ENCODE measurements at regions not wholly inside any gene's neighbourhood (a gene's known extent, or its start where the extent isn't known, plus 50 kb on each side); places are given as distances from the start of the nearest gene placed in this dataset.

DNA sequence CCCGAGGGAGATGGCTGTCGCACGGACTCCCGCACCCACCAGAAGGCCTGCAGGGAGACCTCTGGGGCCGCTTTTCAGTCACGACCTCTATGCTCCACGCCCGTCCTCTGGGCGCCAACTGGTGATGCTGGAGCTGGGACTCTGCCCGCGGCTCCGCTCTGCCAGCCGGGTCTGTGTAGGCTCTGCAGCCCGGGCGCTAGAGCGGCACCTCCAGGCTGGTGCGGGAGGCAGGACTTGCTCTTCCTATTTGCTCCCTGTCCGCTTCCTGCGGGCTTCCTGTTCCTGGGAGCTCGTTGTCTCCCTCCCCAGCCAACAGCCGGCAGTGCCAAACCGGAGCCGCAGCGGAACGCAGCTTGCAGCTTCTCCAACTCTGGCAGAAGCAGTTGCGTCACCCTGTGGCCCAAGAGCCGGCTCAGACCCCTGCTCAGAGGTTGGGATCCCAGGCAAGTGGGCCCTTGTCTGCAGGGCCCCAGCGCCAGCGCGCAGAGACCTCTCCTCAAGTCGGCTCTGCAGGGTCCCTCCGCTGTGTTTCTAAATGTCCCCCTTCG is 285.9 kb downstream of the XXYLT1 start:
- H3K4me3 Mint-ChIP-seq: no peak overlapping the region
- H3K36me3 Mint-ChIP-seq (ENCODE audit: insufficient read depth in 2 of 2): no peaks in the 10 kb centered on the region
- H3K27ac Mint-ChIP-seq: no peak overlapping the region
- peaks cover 4% of the 10 kb centered on the region for H3K4me1 Mint-ChIP-seq (ENCODE audit: low read depth)
- H3K9me3 Mint-ChIP-seq: peaks cover 2% of the 10 kb centered on the region in 2 donors
- DNase-seq (no peak), ATAC-seq (replicated peaks in 1 of 2) (no peak)
- peaks cover 10% of the 10 kb centered on the region for H3K27me3 Mint-ChIP-seq (ENCODE audit: low read depth)

GRCh38 chr3:194986208-194987043 is 284.5 kb downstream of the XXYLT1 start:
- Mint-ChIP-seq H3K36me3 (ENCODE audit: insufficient read depth in 2 of 2) (no peaks in the 10 kb centered on the region), H3K9me3 (peaks cover 2% of the 10 kb centered on the region in 2 donors), H3K4me3 (no peak overlapping the region), H3K4me1 (ENCODE audit: low read depth) (peaks cover 4% of the 10 kb centered on the region), H3K27ac (no peak overlapping the region), H3K27me3 (ENCODE audit: low read depth) (peaks cover 10% of the 10 kb centered on the region)
- ATAC-seq (replicated peaks in 1 of 2) (peak in 1 of 2 donors; percentile 48), DNase-seq (no peak)

GRCh38 chr3:194987571-194988494 is 283.1 kb downstream of the XXYLT1 start:
- ATAC-seq (replicated peaks in 1 of 2) (no peak), DNase-seq (no peak)
- Mint-ChIP-seq H3K4me1 (ENCODE audit: low read depth) (peaks cover 4% of the 10 kb centered on the region), H3K27me3 (ENCODE audit: low read depth) (peaks cover 10% of the 10 kb centered on the region), H3K9me3 (no peaks in the 10 kb centered on the region), H3K27ac (no peak overlapping the region), H3K4me3 (no peak overlapping the region), H3K36me3 (ENCODE audit: insufficient read depth in 2 of 2) (no peaks in the 10 kb centered on the region)

GRCh38 chr3:194988495-194989165 is 282.3 kb downstream of the XXYLT1 start:
- DNase-seq (no peak), ATAC-seq (replicated peaks in 1 of 2) (no peak)
- H3K27me3 Mint-ChIP-seq (ENCODE audit: low read depth): peaks cover 10% of the 10 kb centered on the region
- H3K4me1 Mint-ChIP-seq (ENCODE audit: low read depth): peaks cover 4% of the 10 kb centered on the region
- no peaks in the 10 kb centered on the region for H3K36me3 Mint-ChIP-seq (ENCODE audit: insufficient read depth in 2 of 2)
- no peaks in the 10 kb centered on the region for H3K9me3 Mint-ChIP-seq
- H3K27ac Mint-ChIP-seq: no peak overlapping the region
- no peak overlapping the region for H3K4me3 Mint-ChIP-seq

DNA sequence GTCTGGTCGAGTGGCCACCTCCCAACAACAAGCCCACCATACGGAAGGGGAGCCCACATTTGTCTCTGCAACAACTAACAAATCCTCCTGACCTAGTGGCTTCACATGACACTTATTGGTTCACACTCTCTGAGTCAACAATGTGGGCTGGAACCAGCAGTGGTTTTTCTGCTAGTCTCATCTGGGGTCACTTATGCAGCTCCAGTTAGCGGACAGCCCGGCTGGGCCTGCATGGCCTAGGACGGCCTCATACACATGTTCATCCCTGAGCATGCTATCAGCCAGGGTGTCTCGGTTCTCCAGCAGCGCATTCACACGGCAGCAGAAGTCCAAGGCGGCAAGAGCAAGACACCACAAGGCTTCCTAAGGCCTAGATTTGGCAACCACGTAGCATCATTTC is 281.7 kb downstream of the XXYLT1 start:
- DNase-seq: no peak
- no peak for ATAC-seq (replicated peaks in 1 of 2)
- H3K9me3 Mint-ChIP-seq: no peaks in the 10 kb centered on the region
- H3K4me1 Mint-ChIP-seq (ENCODE audit: low read depth): peaks cover 4% of the 10 kb centered on the region
- no peak overlapping the region for H3K4me3 Mint-ChIP-seq
- no peaks in the 10 kb centered on the region for H3K36me3 Mint-ChIP-seq (ENCODE audit: insufficient read depth in 2 of 2)
- H3K27ac Mint-ChIP-seq: no peak overlapping the region
- H3K27me3 Mint-ChIP-seq (ENCODE audit: low read depth): peaks cover 10% of the 10 kb centered on the region

DNA sequence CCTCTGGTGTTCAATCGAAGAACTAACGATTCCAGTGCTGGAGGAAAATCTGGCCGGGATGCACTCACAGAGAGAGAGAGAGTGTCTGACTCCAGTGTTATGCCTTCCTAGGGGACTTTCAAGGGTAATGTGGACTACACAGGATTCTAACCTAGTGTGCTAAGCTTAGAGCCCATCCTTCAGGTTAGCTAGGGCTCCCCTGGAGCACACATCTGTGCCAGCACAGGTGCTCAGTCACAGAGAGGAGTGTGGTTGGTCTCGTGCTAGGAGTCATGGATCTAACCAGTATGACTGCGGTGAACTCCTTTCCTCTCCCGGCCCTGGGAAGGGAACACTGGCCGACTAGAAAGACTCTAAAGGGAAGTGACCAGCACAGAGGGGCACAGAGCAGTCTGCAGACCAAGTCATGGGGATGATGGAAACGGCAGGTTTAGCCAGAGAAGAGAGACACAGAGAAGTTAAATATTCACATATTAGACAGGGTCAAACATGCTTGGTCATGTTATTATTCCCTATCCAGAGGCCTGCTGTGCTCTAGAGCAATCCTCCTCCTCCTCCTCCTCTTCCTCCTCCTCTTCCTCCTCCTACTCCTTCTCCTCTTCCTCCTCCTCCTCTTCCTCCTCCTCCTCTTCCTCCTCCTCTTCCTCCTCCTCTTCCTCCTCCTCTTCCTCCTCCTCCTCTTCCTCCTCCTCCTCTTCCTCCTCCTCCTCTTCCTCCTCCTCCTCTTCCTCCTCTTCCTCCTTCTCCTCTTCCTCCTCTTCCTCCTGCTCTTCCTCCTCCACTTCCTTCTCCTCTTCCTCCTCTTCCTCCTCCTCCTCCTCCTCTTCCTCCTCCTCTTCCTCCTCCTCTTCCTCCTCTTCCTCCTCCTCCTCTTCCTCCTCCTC is 280.3 kb downstream of the XXYLT1 start:
- no peak for DNase-seq
- Mint-ChIP-seq H3K27me3 (ENCODE audit: low read depth) (peaks cover 3% of the 10 kb centered on the region), H3K4me1 (ENCODE audit: low read depth) (peaks cover 4% of the 10 kb centered on the region), H3K36me3 (ENCODE audit: insufficient read depth in 2 of 2) (no peaks in the 10 kb centered on the region), H3K4me3 (no peak overlapping the region), H3K9me3 (no peaks in the 10 kb centered on the region), H3K27ac (no peak overlapping the region)
- no peak for ATAC-seq (replicated peaks in 1 of 2)

- no peaks in the 10 kb centered on the region for H3K27me3 Mint-ChIP-seq (ENCODE audit: low read depth)
- DNase-seq: no peak
- H3K4me3 Mint-ChIP-seq: no peak overlapping the region
- no peak for ATAC-seq (replicated peaks in 1 of 2)
- H3K9me3 Mint-ChIP-seq: no peaks in the 10 kb centered on the region
- H3K36me3 Mint-ChIP-seq (ENCODE audit: insufficient read depth in 2 of 2): no peaks in the 10 kb centered on the region
- peaks cover 4% of the 10 kb centered on the region for H3K4me1 Mint-ChIP-seq (ENCODE audit: low read depth)
- no peak overlapping the region for H3K27ac Mint-ChIP-seq
These were observed 279.7 kb downstream of the XXYLT1 start for GRCh38 chr3:194991338-194991654.

GRCh38 chr3:194993896-194994295 is 277.1 kb downstream of the XXYLT1 start:
- ATAC-seq (replicated peaks in 1 of 2) (no peak), DNase-seq (no peak)
- Mint-ChIP-seq H3K4me3 (no peak overlapping the region), H3K27me3 (ENCODE audit: low read depth) (no peaks in the 10 kb centered on the region), H3K9me3 (no peaks in the 10 kb centered on the region), H3K4me1 (ENCODE audit: low read depth) (no peaks in the 10 kb centered on the region), H3K27ac (no peak overlapping the region), H3K36me3 (ENCODE audit: insufficient read depth in 2 of 2) (no peaks in the 10 kb centered on the region)

DNA sequence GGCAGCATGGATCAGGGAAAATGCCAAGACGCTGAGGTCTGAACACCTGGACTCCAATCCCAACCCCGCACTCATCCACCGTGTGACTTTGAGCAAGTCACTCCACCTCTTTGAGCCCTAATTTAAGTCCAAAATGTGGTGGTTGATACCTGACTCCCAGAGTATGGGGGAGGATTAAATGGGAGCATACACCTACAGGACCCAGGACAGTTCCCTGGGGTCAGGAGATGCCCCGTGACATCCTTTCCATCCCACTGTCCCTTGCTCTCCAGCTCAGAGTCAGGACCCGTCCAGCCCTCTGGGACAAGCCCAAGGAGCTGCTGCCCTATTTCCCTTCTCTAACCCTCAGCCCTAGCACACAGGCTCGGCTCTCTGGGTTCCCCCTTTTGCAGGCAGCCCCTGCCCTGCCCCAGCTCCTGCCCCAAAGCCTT is 276.4 kb downstream of the XXYLT1 start:
- Mint-ChIP-seq H3K36me3 (ENCODE audit: insufficient read depth in 2 of 2) (no peaks in the 10 kb centered on the region), H3K4me1 (ENCODE audit: low read depth) (no peaks in the 10 kb centered on the region), H3K4me3 (no peak overlapping the region), H3K27me3 (ENCODE audit: low read depth) (no peaks in the 10 kb centered on the region), H3K9me3 (no peaks in the 10 kb centered on the region), H3K27ac (no peak overlapping the region)
- DNase-seq (no peak), ATAC-seq (replicated peaks in 1 of 2) (no peak)

- H3K27ac Mint-ChIP-seq: no peak overlapping the region
- H3K27me3 Mint-ChIP-seq (ENCODE audit: low read depth): no peaks in the 10 kb centered on the region
- no peaks in the 10 kb centered on the region for H3K36me3 Mint-ChIP-seq (ENCODE audit: insufficient read depth in 2 of 2)
- H3K4me3 Mint-ChIP-seq: no peak overlapping the region
- H3K9me3 Mint-ChIP-seq: no peaks in the 10 kb centered on the region
- no peaks in the 10 kb centered on the region for H3K4me1 Mint-ChIP-seq (ENCODE audit: low read depth)
- no peak for ATAC-seq (replicated peaks in 1 of 2)
- DNase-seq: no peak
These were observed 275.6 kb downstream of the XXYLT1 start for GRCh38 chr3:194995334-194995733.

GRCh38 chr3:194995922-194996321 is 275.0 kb downstream of the XXYLT1 start:
- no peaks in the 10 kb centered on the region for H3K4me1 Mint-ChIP-seq (ENCODE audit: low read depth)
- no peak overlapping the region for H3K27ac Mint-ChIP-seq
- no peaks in the 10 kb centered on the region for H3K27me3 Mint-ChIP-seq (ENCODE audit: low read depth)
- DNase-seq (no peak), ATAC-seq (replicated peaks in 1 of 2) (no peak)
- no peaks in the 10 kb centered on the region for H3K9me3 Mint-ChIP-seq
- no peak overlapping the region for H3K4me3 Mint-ChIP-seq
- no peaks in the 10 kb centered on the region for H3K36me3 Mint-ChIP-seq (ENCODE audit: insufficient read depth in 2 of 2)

DNA sequence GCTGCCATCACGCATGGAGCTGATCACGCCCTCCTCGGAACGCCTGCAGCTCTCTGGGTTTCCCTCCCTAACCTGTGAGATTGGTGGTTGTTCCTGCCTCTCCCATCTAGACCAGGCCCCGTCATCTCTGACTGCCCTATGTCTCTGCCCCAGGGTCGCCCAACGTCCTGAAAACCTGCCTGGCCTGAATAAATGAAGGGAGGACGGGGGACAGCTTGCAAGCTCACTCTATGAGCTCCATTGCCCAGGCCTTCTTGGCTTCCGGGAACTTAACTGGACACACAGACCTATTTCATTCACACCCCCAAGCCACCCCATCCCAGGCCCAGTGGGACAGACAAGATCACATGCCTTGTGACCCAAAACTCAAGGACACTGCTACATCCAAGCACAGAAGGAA is 274.2 kb downstream of the XXYLT1 start:
- ATAC-seq (replicated peaks in 1 of 2) (no peak), DNase-seq (no peak)
- no peaks in the 10 kb centered on the region for H3K36me3 Mint-ChIP-seq (ENCODE audit: insufficient read depth in 2 of 2)
- no peaks in the 10 kb centered on the region for H3K9me3 Mint-ChIP-seq
- peaks cover 5% of the 10 kb centered on the region for H3K27me3 Mint-ChIP-seq (ENCODE audit: low read depth)
- no peak overlapping the region for H3K4me3 Mint-ChIP-seq
- no peaks in the 10 kb centered on the region for H3K4me1 Mint-ChIP-seq (ENCODE audit: low read depth)
- H3K27ac Mint-ChIP-seq: no peak overlapping the region

Measured in activated T-cell treated with anti-CD3 and anti-CD28 coated beads, Interleukin-2, amount 50 U/mL, for 72 hours (primary cell).